ENCODE measurements at regions not wholly inside any gene's neighbourhood (a gene's known extent, or its start where the extent isn't known, plus 50 kb on each side); places are given as distances from the start of the nearest gene placed in this dataset.

DNA sequence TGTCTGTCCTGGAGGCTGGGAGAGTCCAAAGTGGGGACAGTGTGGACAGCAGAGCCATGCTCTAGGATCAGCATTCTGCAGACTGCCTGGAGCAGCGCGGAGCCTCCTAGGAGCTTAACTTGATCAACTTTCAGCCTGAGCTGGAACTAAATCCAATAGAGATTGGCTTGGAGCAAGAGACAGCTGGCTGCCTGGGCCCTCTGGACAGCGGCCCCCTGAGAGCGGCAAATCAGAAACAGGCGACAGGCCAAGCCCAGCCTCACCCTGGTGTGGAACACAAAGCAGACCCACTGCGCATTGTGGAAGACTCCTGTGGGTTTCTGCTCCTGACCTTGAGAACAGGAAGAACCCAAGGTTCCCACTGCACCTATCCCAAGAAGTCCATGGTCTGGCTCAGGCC is 462.2 kb downstream of the TSHZ3 start:
- Histone ChIP-seq H3K4me2 (ENCODE audit: low read depth, low read length) (no peak overlapping the region), H3K9me3 (replicated peaks; ENCODE audit: insufficient read depth, low read length) (no peaks in the 10 kb centered on the region), H3F3A (ENCODE audit: insufficient read depth, low read length) (no peaks in the 10 kb centered on the region), H3K36me3 (replicated peaks; ENCODE audit: insufficient read depth, low read length) (no peaks in the 10 kb centered on the region), H3K9me2 (replicated peaks; ENCODE audit: insufficient read depth, low read length) (no peaks in the 10 kb centered on the region), H3K4me1 (ENCODE audit: low read length) (no peaks in the 10 kb centered on the region), H3K79me2 (ENCODE audit: low read length) (no peaks in the 10 kb centered on the region), H3K9ac (ENCODE audit: low read length) (no peak overlapping the region), H2AFZ (ENCODE audit: low read length) (no peak overlapping the region), H3K4me3 (ENCODE audit: low read length) (no peak overlapping the region), H3K27ac (ENCODE audit: low read length) (no peak overlapping the region), H3K27me3 (replicated peaks; ENCODE audit: insufficient read depth, low read length) (peaks cover 36% of the 10 kb centered on the region), H4K20me1 (ENCODE audit: insufficient read depth, low read length) (no peaks in the 10 kb centered on the region)
- TF ChIP-seq, protein P1, sequence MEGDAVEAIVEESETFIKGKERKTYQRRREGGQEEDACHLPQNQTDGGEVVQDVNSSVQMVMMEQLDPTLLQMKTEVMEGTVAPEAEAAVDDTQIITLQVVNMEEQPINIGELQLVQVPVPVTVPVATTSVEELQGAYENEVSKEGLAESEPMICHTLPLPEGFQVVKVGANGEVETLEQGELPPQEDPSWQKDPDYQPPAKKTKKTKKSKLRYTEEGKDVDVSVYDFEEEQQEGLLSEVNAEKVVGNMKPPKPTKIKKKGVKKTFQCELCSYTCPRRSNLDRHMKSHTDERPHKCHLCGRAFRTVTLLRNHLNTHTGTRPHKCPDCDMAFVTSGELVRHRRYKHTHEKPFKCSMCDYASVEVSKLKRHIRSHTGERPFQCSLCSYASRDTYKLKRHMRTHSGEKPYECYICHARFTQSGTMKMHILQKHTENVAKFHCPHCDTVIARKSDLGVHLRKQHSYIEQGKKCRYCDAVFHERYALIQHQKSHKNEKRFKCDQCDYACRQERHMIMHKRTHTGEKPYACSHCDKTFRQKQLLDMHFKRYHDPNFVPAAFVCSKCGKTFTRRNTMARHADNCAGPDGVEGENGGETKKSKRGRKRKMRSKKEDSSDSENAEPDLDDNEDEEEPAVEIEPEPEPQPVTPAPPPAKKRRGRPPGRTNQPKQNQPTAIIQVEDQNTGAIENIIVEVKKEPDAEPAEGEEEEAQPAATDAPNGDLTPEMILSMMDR (IDR thresholded peaks at IDR 0.05; ENCODE audit: low read length), result no peak
- TF ChIP-seq EZH2phosphoT487 (IDR thresholded peaks at IDR 0.05; ENCODE audit: low read length) (no peak), EZH2 (optimal IDR thresholded peaks at IDR 0.05; ENCODE audit: low read depth, low read length) (no peak)
- DNase-seq, result no peak

DNA sequence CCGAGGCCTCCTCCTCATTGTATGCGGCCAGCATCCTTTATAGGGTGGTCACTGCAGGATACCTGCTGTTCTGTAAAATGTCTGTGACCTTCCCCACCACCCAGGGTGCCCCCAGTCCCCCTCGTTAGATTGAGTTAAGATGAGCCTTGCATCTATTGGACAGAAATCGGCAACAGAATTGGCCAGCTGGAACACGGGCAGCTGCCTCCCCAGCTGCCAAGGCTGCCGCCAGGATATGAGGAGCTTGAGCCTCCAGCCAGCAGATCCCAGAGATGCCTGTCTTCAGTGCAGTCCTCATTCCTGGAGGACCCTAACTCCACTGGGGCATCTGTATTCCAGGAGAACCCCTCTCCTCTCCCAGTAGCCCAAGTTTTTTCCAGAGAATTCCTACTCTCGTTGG is 463.0 kb downstream of the TSHZ3 start:
- Histone ChIP-seq H3K79me2 (ENCODE audit: low read length) (no peaks in the 10 kb centered on the region), H3K9ac (ENCODE audit: low read length) (no peak overlapping the region), H3K4me1 (ENCODE audit: low read length) (no peaks in the 10 kb centered on the region), H3K9me2 (replicated peaks; ENCODE audit: insufficient read depth, low read length) (no peaks in the 10 kb centered on the region), H3K4me2 (ENCODE audit: low read depth, low read length) (no peak overlapping the region), H4K20me1 (ENCODE audit: insufficient read depth, low read length) (no peaks in the 10 kb centered on the region), H3F3A (ENCODE audit: insufficient read depth, low read length) (no peaks in the 10 kb centered on the region), H2AFZ (ENCODE audit: low read length) (no peak overlapping the region), H3K4me3 (ENCODE audit: low read length) (no peak overlapping the region), H3K27me3 (replicated peaks; ENCODE audit: insufficient read depth, low read length) (peaks cover 28% of the 10 kb centered on the region), H3K9me3 (replicated peaks; ENCODE audit: insufficient read depth, low read length) (no peaks in the 10 kb centered on the region), H3K27ac (ENCODE audit: low read length) (no peak overlapping the region), H3K36me3 (replicated peaks; ENCODE audit: insufficient read depth, low read length) (no peaks in the 10 kb centered on the region)
- no peak for DNase-seq
- TF ChIP-seq, protein P1 (IDR thresholded peaks at IDR 0.05; ENCODE audit: low read length), result no peak
- TF ChIP-seq EZH2 (optimal IDR thresholded peaks at IDR 0.05; ENCODE audit: low read depth, low read length) (no peak), EZH2phosphoT487 (IDR thresholded peaks at IDR 0.05; ENCODE audit: low read length) (no peak)

DNA sequence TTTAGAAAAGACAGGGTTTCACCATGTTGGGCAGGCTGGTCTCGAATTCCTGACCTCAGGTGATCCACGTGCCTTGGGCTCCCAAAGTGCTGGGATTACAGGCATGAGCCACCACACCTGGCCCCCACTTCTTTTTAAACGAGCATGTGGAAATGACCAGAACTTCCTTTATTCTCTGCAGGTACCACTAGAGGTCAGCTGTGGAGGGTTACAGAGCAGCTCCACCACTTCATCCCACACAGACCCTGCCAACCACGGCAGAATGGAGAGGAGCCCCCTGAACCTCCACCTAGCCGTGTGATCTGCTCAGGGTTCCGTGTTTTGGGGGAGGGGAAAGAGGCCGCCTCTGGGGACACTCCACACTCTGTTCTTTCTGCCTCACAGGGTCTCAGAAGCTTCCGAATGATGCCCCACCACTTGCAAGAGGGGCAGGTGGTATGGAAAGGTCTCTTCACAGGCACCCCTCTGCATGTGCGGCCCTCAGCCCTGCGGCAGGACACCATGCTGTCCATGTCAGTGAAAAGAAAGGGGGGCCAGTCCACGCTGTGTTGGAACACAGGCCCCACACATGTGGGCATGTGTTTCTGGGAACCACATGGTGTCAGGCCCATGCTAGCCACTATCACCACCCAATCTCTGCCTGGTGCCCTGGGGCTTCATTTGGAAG is 465.0 kb downstream of the TSHZ3 start:
- Histone ChIP-seq H3K4me1 (ENCODE audit: low read length) (no peaks in the 10 kb centered on the region), H3K9me2 (replicated peaks; ENCODE audit: insufficient read depth, low read length) (no peaks in the 10 kb centered on the region), H3K27me3 (replicated peaks; ENCODE audit: insufficient read depth, low read length) (peaks cover 8% of the 10 kb centered on the region), H3K27ac (ENCODE audit: low read length) (no peak overlapping the region), H3K4me2 (ENCODE audit: low read depth, low read length) (no peak overlapping the region), H2AFZ (ENCODE audit: low read length) (no peak overlapping the region), H3K9ac (ENCODE audit: low read length) (no peak overlapping the region), H3K9me3 (replicated peaks; ENCODE audit: insufficient read depth, low read length) (no peaks in the 10 kb centered on the region), H4K20me1 (ENCODE audit: insufficient read depth, low read length) (no peaks in the 10 kb centered on the region), H3F3A (ENCODE audit: insufficient read depth, low read length) (no peaks in the 10 kb centered on the region), H3K36me3 (replicated peaks; ENCODE audit: insufficient read depth, low read length) (no peaks in the 10 kb centered on the region), H3K79me2 (ENCODE audit: low read length) (no peaks in the 10 kb centered on the region), H3K4me3 (ENCODE audit: low read length) (no peak overlapping the region)
- DNase-seq, result no peak
- TF ChIP-seq EZH2 (optimal IDR thresholded peaks at IDR 0.05; ENCODE audit: low read depth, low read length), result no peak
- TF ChIP-seq, protein P1 (IDR thresholded peaks at IDR 0.05; ENCODE audit: low read length), result no peak
- no peak for TF ChIP-seq EZH2phosphoT487 (IDR thresholded peaks at IDR 0.05; ENCODE audit: low read length)

All from MM.1S (cell line).